OCI-LY7 (cell line): ENCODE measurements at regions not wholly inside any gene's neighbourhood (a gene's known extent, or its start where the extent isn't known, plus 50 kb on each side); places are given as distances from the start of the nearest gene placed in this dataset.

ENCODE experiments used
- CTCF ChIP-seq: fragments of 200-600 bp; sonication (generic); conservative IDR thresholded peaks from 2 replicates; pipeline ENCODE4 v1.5.1; 2014; ENCODE audit warnings: mild to moderate bottlenecking, antibody characterized with exemption, low read length, moderate library complexity, mixed read lengths
- EZH2phosphoT487 ChIP-seq: fragments of 200-600 bp; sonication (generic); IDR thresholded peaks from 2 replicates; pipeline ENCODE4 v1.6.1; 2018; ENCODE audit warnings: low read depth, borderline replicate concordance, mild to moderate bottlenecking, mixed run types, antibody characterized with exemption, low read length, moderate library complexity, mixed read lengths

GRCh38 chr15:93233710-93234109 lies 144.7 kb upstream of the RGMA start:
- TF ChIP-seq CTCF (no peak), EZH2phosphoT487 (no peak)
